HG03571 (cell line): ENCODE measurements at regions not wholly inside any gene's neighbourhood (a gene's known extent, or its start where the extent isn't known, plus 50 kb on each side); places are given as distances from the start of the nearest gene placed in this dataset.
"Not testable (repeated sequence)": the region's sequence is repeated elsewhere in the genome, so short reads cannot be mapped to it uniquely, and the experiment has no call there.

Source experiments
- ATAC-seq: cut with Tn5 transposase; IDR thresholded peaks from one replicate; pipeline ENCODE4 v1.9.1; 2021; ENCODE audit not compliant: unreplicated experiment

GRCh38 chr2:150686391-150686790 is 198.9 kb upstream of the RND3 start:
- ATAC-seq, result no peak

DNA sequence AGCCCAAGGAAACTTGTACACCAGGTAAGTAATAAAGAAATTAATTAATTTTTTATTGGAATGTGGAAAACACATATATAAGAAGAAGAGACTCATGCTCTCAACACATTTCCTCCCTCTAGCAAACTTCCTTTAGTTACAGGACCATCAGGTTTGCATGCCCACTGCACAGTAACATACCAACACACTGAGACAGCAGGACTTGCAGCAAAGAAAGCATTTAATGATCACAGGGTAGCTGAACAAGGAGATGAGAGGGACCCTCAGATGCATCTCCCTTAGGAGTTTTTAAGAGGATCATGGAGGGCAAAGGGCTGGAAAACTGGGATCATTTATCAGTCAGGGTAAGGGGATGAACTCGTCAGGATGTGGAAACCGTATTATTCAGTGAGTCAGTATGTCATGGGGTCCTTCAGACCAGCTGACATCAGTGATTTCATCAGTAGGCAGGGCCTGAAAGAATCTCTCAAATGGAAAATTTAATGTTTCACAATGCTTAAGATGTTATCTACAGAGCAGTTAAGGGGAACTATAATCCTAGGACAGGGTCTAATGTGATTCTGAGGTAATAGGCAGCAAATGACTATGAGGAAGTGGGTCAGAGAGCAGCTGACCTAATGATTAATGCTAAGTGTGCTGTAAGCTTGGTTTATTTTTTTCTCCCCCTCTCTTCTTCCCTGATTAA is 193.8 kb upstream of the RND3 start:
- no peak for ATAC-seq

- no peak for ATAC-seq
Observed at GRCh38 chr2:150679456-150680120, 192.1 kb upstream of the RND3 start.

GRCh38 chr2:150677551-150677950 is 190.1 kb upstream of the RND3 start:
- no peak for ATAC-seq

DNA sequence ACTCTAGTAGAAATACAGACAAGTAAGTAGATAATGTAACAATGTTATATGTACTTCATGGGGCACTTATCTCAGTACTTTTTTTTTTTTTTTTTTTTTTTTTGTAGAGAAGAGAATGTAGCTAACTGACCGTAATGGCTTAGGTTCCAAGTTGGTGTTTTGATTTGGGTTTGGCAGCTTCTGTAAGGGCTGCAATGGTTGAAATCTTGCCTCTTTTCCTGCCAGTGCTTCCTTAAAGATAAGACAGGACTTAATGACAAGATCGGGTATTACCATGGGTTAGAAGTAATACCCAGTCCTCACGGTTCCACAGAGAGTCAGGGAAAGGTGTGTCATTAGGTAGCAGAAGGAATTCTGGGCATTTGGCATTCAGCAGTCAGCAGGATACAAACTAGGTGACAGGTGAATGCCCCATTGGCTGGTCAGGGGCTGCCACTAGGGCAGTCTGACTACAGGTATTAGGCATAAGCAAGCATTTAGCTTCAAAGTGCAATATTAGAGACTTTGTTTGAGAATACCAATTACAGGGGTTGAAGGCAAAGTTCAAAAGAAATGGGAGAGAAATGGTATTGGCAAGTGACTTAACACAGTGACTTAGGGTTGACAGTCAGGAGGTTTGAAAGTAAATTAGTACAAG is 189.4 kb upstream of the RND3 start:
- no peak for ATAC-seq

DNA sequence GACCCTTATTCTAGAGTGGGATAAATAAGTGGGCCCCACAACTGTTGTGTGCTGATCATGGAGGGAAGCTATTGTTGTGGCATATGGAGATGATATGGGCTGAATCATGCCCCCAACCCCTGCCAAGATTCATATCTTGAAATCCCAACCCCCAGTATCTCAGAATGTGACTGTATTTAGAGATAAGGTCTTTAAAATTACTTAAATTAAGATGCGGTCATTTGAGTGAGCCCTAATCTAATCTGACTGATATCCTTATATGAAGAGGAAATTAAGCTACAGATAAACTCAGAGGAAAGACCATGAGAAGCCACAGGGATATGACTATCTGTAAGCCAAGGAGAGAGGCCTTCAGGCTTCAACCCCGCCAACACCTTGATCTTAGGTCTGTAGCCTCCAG is 188.3 kb upstream of the RND3 start:
- ATAC-seq, result no peak

GRCh38 chr2:150674283-150674682 is 186.8 kb upstream of the RND3 start:
- ATAC-seq, result no peak

- ATAC-seq, result no peak
Observed at GRCh38 chr2:150672311-150672710, 184.8 kb upstream of the RND3 start.

DNA sequence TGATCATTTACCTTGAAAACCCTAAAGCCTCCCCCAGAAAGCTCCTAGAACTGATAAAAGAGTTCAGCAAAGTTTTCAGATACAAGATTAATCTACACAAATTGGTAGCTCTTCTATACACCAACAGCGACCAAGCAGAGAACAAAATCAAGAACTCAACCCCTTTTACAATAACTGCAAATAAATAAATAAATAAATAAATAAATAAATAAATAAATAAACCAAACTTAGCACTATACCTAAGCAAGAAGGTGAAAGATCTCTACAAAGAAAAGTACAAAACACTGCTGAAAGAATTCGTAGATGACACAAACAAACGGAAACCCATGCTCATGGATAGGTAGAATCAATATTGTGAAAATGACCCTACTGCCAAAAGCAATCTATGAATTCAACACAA is 182.0 kb upstream of the RND3 start:
- ATAC-seq, result no peak

- ATAC-seq, result not testable (repeated sequence)
Observed at GRCh38 chr2:150667039-150667438, 179.6 kb upstream of the RND3 start.

DNA sequence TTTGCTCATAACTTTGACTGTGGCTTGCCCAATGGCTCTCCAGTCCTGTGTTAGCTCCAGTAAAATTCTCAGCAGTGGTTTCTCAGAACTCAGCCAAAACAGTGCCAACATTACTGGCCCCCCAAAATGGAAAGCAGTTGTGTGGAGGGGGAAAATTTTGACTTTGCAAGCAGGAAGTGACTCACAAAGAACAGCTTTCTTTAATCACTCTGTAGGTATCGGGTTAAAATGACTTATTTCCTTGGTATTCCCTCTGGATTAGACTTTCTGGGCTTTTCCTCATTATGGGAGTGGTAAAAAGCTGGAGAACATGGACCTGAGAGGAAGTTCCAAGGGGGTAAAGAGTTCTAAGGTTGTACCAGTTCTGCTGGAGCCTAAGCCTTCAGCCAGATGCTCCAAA is 175.7 kb upstream of the RND3 start:
- no peak for ATAC-seq

- no peak for ATAC-seq
Observed at GRCh38 chr2:150656002-150656401, 168.5 kb upstream of the RND3 start.

DNA sequence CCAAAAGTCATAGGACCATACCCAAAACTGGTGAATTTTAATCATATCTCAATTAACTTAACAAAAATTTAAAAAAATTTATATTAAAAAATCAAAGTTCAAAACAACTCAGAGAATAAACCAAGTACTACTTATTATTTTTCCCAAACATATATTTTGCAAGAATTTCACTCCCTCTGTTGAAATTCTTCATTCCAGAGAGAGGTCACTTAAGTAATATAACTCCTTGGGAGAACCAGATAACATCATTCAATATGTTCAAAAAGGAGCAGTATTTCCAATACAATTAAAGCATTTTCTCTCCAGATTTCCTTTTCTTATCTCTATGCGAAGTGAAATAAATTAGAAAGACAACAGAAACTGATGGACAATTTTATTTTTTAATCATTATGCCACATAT is 165.9 kb upstream of the RND3 start:
- no peak for ATAC-seq

DNA sequence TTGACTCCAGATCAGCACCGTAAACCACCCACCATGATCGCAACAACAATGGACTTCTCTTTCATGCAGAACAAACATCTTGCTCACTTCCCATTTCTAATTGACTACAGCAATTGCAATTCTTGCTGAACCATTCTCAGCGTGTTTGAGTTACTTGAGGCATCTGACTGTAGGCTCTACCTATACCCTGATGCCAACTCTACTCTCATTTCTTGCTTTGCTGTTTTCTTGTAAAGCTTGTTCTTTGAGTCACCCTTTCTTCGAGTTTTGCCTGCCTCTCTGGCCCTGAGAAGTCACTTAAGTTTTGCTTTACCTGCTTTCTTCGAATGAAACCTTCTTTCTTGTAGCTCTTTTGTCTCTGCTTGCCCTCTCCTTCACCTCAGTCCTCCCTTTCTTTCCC is 160.5 kb upstream of the RND3 start:
- ATAC-seq, result no peak

- ATAC-seq, result no peak
Observed at GRCh38 chr2:150646746-150647145, 159.3 kb upstream of the RND3 start.

DNA sequence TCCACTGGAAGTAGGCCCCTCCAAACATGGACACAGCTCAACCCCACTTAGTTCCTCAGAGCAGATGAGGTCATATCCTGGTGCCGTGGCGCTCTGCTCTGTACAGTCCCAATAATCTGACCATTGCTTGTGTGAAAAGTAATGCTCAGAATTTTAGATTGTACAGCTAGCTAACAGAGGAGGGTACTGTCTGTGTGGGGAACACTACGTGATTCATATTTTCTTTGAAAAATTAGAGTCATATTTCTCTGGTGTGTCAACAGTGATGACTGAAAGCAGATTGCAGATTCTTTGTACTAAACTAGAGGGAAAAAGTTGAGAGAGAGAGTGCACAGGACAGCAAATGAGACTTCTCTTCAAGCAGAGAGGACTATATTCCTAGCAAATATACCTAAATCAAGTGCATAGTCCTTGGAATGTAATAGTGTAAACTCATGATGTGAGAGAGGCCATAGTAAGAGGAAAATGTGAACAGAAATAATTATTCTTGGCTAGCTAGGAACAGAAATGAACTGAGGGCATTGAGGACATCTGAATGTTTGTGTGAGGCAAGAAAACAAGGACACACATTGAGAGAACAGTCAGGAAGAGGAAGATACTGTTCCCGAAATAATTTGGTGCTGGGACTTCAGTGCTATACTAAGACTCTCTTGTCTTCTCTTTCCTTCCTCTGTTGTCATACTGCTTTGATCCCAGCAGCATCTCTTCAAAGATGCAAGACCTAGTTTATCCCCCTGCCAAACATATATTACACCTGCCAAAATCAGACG is 157.0 kb upstream of the RND3 start:
- ATAC-seq, result no peak

GRCh38 chr2:150643114-150643725 is 155.8 kb upstream of the RND3 start:
- no peak for ATAC-seq

GRCh38 chr2:150640039-150640438 is 152.6 kb upstream of the RND3 start:
- ATAC-seq, result no peak

DNA sequence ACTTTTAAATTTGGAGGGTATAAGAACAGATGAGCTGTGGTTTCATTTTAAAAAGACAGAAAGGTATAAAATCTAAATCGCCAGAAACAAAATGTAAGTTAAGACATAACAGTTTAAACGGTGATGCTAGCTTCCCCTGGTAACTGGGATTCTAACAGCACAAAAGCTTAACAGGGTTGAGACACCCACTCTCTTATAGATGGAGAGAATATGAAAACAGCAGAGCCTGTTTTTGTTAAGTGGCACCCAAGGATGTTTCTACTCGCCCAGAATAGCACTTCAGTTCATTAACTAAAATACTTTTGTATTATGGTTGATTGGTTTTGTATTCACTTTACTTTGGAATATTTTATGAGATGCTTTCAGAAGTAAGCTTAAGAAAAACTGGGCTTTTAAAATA is 151.9 kb upstream of the RND3 start:
- no peak for ATAC-seq

DNA sequence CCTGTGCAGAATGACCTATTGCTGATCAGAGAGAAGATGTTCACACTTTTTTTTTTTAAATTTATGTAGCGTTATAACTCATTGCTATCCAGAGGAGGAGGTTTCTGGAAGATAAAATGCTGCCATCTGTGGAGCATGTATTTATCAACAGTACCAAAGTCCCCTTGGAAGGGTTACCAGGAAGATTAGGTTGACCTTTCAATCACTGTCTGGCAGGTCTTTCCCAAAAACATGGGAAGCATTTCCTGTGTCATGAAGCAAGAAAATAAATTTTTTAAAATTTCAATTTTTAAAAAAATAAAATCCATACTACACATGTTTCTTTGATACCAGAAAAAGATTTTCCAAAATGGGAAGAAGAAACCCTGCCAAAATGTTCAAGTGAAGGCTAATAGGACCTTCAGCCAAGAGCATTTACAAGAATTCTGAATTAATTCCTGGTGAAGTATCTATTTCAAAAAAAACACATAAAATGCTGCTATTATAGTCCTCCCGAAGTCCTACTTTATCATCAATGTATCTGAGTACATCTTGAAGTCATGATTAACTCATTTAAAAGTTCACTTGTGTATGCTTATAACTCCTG is 143.9 kb upstream of the RND3 start:
- no peak for ATAC-seq
